ENCODE measurements at regions not wholly inside any gene's neighbourhood (a gene's known extent, or its start where the extent isn't known, plus 50 kb on each side); places are given as distances from the start of the nearest gene placed in this dataset.

DNA sequence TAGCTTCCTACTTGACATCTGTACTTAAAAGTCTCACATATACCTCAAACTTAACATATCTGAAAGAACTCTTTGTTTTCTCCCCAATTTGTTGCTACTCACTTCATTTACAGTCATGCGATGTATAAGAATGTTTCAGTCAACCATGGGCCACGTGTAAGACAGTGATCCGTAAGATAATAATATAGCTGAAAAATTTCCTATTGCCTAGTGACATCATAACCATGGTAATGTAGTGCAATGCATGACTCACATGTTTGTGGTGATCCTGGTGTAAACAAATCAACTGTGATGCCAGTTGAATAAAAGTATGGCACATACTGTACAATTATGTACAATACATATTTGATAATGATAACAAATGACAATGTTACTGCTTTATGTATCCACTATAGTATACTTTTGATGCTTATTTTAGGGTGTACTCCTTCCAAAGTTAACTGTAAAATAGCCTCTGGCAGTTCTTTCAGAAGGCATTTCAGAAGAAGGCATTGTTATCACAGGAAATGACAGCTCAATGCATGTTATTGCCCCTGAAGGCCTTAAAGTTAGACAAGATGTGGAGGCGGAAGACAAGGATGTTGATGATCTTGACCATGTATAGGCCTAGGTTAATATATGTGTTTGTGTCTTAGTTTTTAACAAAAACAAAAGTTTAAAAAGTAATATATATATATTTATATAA lies 579.0 kb downstream of the EPHA7 start:
- no peak for DNase-seq (ENCODE audit: extremely low read depth, low read depth, low spot score)

DNA sequence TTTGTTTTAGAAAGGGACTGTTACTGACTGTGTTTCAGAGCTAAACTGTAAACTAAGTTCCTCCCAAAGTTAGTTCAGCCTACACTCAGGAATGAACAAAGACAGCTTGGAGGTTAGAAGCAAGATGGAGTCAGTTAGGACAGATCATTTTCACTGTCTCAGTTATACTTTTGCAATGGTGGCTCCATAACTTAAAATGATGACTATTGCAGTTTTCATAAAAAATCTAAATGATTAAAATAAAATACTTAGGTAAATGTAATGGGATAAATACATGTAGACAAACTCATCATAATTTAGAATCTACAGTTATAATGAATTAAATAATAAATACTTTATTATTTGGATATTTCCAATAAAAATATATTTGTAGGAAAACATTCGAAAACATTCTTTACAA lies 590.6 kb downstream of the EPHA7 start:
- DNase-seq (ENCODE audit: extremely low read depth, low read depth, low spot score) = no peak

DNA sequence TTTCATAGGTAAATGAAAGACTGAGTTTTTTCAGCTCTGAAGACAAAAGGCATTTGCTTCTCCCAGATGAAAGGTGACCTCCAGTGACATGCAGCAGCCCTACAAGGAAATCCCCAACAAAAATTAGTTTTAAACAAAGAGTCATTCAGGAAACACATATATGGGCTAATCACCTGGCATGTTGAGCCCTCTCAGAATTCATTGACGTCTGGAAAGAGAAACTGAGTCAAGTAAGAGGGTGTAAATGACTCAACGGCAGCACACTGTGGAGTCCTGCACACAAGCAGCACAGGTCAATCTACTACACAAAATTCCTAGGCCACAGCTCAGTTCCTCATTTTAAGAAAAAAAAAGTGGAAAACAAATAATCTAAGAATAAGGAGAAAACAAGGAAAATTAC lies 592.3 kb downstream of the EPHA7 start:
- no peak for DNase-seq (ENCODE audit: extremely low read depth, low read depth, low spot score)

DNA sequence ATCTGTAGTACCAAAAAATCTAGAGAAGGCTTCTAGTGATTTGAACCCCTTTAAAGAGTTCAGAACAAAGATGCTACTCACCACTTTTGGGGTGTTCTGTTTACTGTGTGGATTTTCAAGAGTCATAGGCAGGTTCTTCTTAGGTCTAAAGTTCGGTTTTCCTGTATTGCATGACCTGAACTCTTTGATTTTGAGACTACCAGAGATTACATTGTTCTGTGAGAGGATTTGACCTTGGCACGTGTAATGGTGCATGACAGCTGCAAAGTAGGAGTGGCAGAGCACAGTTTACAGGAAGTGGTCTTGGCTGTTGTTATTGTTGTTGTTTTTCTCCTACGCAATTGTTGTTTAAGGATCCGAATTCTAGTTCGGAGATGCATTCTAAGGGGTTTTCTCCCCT lies 592.7 kb downstream of the EPHA7 start:
- DNase-seq (ENCODE audit: extremely low read depth, low read depth, low spot score) = no peak

DNA sequence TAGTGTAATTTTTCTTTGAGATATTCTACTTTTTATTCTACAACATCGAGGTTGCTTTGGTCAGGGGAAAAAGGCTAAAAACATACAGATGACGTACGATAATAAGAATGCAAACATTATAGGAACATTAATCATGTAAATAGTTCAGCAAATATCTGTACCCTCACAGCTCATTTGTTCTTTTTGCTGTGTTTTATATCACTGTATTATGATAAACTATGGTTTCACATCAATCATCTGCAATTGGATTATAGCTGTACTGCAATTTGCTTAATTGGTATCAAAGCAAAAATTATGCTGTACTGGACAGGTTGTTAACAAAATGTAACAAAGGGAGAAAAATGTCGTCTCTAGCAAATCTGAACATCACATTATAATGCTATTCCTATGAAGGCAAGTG lies 597.1 kb downstream of the EPHA7 start:
- DNase-seq (ENCODE audit: extremely low read depth, low read depth, low spot score) = no peak

DNA sequence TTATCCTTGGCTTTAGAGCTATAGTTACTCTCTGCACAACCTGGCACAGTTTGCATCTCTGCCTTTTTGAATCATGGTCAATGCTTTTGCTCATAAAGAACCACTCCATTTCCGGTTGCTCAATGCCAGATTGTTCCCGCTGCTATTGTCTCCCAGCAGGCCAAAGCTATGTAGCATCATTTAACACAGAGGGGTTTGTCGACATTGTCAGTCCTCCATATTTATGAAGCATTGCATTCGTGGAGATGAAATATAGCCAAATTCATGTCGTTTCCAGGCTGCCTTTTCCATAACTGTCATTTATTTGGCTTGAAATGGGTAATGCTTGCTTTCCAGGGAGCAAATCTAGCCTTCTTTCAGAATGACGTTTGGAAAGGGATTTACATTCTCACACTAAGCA lies 598.8 kb downstream of the EPHA7 start:
- DNase-seq (ENCODE audit: extremely low read depth, low read depth, low spot score) = no peak

DNA sequence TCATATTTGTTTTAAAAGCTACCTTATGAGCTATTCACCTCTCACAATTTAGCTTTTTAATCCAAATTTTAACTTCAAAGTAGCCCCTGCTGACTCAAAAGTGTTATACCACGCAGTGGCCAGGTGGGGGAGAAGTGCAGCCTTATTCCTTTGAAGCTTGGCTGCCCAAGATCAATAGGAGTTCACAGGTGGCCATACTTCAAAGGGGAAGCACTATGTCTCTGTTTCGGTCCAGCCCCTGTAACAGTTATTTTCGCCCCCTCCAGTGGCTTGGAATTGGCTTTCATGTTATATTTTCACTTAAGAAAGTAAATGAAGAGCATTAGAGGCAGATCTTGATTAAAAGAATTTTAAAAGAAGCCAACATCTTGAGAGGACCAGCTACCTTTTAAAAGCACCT lies 608.4 kb downstream of the EPHA7 start:
- DNase-seq (ENCODE audit: extremely low read depth, low read depth, low spot score) = peak; percentile 20

DNA sequence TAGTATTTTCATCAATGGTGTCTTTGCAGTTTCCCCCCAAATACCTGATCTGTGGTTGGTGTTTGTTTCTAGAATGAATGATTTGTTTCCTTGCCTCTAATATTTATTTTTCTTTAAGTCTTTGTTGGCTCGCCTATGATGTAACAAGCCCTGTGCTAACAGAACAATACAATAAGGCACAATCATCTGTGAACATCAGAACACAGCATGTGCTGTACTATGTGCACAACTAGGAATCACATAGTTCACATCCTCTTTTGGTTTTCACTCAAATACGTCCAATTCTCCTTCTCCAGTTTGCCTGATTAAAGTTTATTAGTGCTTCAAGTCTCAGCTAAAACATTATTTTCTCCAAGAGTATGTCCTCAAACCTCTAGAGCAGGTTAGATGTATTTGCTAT lies 613.1 kb downstream of the EPHA7 start:
- no peak for DNase-seq (ENCODE audit: extremely low read depth, low read depth, low spot score)

DNA sequence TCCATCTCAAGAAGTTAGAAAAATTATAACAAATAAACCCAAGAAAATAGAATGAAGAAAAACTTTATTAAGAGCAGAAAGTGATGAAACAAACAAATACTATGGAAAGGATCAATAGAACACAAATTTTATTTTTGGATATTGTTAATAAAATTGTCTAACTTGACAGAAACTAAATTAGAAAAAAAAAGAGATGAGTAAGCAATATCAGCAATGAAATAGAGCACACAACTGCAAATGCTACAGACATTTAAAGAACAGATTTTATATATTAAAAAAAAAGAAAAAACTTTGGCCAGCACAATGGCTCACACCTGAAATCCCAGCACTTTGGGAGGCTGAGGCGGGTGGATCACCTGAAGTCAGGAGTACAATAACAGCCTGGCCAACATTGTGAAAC lies 628.0 kb downstream of the EPHA7 start:
- no peak for DNase-seq (ENCODE audit: extremely low read depth, low read depth, low spot score)

DNA sequence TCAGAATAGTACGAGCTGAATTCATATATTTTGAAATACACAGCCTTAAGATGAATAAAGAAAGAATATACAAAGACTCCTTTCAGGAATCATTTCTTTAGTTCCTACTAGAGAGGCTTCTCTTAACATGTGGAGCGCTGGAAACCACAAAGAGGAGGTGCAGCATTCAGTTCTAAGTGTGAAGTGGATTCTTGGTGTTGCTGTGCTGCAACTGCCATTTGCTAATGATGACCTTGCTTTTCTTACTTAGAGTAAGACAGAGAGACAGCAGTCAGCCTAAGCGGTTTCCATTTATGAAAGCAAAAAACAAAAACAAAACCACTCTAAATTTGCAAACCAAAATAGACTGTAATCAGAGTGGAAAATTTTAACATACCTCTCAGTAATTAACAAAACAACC lies 629.0 kb downstream of the EPHA7 start:
- no peak for DNase-seq (ENCODE audit: extremely low read depth, low read depth, low spot score)

DNA sequence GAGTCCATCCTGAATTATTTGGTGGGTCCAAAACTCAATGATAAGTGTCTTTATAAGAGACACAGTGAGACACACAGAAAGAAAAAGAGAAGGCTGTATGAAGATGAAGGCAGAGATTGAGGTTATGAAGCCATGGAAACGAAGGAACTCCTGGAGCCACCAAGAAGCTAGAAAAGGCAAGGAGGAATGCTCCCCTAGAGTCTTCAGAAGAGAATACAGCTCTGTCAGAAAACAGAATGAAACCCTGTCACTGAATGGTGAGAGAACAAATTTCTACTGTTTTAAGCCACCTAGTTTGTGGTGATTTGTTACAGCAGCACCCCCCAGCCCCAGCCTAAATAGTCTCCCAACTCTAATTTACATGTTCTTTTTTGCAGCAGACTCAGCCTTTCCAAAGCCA lies 635.1 kb downstream of the EPHA7 start:
- no peak for DNase-seq (ENCODE audit: extremely low read depth, low read depth, low spot score)

DNA sequence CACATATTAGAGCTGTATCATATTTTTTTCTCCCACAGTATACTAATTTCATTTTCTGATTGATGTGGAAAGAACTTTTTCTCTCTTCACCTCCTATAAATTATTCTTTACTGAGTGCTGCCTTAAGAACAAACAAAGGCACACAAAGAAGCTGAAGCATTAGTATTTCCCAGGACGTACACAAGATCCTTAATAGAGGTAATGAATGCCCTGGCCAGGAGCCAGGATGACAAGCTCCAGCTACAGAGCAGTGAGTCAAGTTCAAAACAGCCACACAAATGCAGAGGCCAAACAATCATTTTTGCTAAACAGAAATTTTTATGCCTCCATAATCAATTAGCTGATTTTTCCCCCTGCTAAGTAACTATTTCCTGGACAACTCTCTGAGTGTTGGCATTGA lies 639.6 kb downstream of the EPHA7 start:
- peak; percentile 62 for DNase-seq (ENCODE audit: extremely low read depth, low read depth, low spot score)

DNA sequence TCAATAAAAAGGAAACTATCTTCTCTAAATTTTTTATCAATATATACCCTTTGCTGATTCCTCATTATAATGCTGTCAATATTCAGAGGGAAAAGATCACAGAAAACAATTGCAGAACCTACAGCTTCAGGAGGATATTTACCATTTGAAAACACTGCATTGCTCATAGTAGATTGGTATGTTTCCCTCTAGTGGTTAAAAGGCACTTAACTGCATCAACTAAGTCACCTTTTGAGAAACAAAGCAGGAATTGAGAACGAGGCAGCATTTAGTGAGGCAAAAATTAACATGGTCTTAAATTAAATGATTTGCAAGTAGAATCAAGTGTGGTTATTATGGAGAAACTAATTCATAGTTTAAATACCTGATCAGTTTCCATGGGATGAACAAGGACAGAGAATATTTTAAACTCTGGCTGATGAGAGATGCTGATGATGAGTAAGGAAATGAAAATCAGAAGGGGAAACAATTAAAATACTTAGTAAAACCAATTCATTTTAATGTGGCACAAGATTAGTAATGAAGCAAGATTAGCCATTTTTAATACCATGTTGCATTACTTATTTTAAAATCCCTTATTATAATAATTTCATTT lies 642.1 kb downstream of the EPHA7 start:
- DNase-seq (ENCODE audit: extremely low read depth, low read depth, low spot score) = peak; percentile 16

DNA sequence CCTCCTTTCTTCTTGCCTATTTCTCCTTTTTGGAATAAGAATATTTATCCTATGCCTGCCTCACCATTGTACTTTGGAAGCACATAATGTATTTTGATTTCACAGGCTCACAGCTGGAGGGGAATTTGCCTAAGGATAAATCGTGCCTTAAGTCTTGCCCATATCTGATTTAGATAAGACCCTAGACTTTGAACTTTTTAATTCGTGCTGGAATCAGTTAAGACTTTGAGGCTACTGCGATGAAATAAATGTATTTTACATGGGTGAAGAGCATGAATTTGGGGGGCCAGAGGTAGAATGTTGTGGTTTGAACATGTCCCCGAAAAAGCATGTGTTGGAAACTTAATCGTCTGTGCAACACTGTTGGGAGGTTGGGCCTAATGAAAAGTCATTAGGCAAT lies 648.8 kb downstream of the EPHA7 start:
- no peak for DNase-seq (ENCODE audit: extremely low read depth, low read depth, low spot score)

DNA sequence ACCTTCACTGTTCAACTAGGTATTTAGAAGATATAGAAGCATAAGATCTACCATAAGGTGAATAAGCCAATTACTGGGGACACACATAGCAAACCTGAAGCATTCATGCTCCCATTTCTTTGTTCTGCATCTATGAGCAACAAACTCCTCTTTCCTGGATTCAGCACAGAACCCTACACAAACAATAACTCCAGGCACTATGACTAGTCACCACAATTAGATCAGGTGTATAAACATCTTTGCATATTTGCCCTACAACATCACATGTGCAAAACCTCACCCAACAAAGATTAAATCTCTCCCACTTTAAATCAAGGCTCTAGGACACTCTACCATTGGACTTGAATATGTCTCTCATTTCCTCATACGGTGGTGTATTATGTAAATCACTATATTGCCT lies 652.3 kb downstream of the EPHA7 start:
- DNase-seq (ENCODE audit: extremely low read depth, low read depth, low spot score) = no peak

DNA sequence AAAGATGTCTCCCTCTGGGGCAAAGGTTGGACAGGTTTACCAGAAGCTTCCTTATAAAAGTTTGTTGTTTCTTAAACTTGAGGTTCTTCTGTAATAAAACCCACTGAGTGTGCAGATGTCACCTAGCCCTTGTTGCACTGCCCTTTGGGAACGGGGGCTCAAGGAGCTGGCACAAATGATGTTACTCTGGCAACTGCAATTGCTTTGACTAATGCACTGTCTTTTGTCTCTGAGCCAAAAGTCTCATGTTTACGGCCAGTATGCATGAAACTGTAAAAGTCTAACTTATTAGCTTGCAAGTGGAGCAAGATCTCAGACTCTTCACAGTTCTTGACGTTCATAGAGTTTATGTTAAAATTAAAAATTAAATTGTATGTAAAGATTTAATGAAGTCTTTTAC lies 655.7 kb downstream of the EPHA7 start:
- DNase-seq (ENCODE audit: extremely low read depth, low read depth, low spot score) = no peak

DNA sequence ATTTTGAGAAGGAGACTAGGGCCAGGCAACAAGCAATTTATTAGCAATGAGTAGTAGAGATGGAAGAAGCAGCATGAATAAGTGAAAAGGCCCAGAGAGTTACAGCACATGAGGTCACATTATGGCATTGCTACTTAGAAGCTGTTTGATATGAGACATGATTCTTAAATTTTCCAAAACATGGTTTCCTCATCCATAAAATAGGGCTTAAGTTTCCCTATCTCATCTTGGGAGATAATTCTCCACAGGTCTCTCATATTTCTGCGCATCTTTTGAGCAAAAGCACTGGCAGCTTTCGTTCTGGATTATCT lies 656.1 kb downstream of the EPHA7 start:
- DNase-seq (ENCODE audit: extremely low read depth, low read depth, low spot score) = no peak

DNA sequence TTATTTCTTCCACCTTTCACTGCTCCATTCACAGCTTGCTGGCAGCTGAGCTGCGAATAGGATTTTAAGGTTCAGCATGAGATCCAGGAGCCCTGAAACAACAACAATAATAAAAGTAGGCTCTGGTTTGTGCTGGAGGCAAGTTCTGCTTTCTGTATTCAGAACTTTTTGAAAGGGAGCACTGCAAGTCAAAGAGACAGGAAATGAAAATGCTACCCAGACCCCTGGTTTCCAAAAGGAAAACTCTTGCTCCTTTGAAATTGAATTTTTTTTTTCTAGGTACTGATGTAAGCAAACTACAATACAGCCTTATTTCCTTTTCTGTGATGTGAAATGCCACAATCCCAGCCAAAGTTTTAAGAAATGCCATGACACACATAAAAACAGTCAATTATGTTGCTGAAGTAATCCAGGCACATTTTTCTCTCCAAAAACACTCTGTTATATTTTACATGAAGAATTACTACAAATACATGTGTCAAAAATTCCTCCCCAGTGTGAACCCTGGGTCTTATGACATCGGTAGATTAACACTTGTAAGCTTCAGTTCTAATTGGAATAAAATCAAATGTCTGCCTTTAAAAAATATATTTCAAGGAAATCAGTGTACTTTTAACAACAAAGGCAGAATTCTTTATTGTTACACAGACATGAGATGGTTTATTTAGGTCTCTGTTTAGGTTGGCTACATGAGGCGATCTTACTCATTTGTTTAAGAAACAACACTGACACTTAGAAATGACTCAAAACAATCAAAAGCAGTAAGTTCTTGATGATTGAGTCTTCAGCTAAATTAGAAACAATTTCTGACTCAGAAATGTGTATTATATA lies 656.7 kb downstream of the EPHA7 start:
- DNase-seq (ENCODE audit: extremely low read depth, low read depth, low spot score) = no peak

DNA sequence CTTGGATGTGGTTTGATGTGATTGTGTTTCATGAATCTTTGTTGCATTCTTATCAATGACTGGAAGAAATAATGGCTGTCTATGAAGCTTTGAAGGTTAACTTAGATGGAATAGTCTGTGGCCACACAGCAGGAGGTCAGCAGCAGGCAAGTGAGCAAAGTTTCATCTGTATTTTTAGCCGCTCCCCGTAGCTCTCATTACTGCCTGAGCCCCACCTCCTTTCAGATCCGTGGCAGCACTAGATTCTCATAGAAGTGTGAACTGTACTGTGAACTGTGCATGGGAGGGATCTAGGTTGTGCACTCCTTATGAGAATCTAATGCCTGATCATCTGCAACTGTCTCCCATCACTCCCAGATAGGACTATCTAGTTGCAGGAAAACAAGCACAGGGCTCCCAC lies 660.2 kb downstream of the EPHA7 start:
- no peak for DNase-seq (ENCODE audit: extremely low read depth, low read depth, low spot score)

DNA sequence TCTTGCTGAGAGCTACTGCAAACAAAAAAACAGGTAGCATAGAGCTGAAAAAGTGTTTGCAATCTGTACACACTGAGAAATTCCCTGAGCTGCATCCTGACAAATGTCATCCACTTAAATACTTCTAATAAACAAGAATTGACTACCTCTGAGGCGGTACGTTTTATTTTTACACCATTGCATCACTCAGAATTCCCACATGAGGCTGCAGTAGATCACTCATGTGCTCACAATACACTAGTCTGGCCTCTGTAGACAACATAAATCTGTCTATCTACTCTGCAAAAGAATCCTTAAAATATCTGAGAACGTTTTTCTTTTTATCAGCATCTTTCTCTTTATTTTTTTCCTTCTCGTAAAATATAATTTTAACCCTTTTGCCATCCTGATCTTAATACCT lies 661.4 kb downstream of the EPHA7 start:
- DNase-seq (ENCODE audit: extremely low read depth, low read depth, low spot score) = no peak

DNA sequence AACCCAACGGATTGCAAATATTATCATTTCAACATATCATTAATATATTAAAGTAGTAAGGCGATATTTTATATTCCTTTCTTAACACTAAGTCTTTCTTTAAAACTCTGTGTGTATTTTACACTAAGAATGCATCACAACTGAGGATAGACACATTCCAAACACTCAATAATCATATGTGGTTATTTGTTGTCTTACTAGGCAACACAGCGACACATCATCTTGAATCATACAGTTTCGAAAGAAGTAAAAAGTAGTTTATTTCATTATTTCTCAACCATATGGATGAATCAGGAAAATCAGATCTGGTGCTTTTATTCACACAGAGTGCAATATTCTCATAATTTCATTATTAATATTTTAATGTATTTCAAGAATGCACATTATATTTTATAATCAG lies 662.4 kb downstream of the EPHA7 start:
- DNase-seq (ENCODE audit: extremely low read depth, low read depth, low spot score) = no peak

DNA sequence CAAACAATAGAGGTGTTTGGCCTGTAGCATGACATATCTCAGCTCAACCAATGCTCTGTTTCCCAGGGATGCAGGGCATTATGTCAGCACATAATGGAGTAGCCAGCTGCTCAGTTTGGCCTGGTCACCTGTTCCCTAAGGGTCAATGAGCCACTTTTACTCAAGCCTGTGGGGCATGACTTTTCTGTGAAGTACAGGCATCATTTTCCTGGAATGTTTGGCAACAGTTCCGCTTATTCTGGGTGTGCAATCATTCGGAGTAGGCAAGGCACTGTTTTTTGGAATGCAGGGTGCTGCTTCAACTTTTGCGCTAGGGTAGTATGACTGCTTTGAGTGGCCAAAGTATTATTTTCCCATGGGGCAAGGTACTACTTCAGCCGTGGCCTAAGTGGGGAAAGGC lies 665.4 kb downstream of the EPHA7 start:
- DNase-seq (ENCODE audit: extremely low read depth, low read depth, low spot score) = no peak
